CD4-positive, alpha-beta T cell treated with Interleukin-15 for 1 hour (primary cell): ENCODE measurements at regions not wholly inside any gene's neighbourhood (a gene's known extent, or its start where the extent isn't known, plus 50 kb on each side); places are given as distances from the start of the nearest gene placed in this dataset.

Experiments used
- DNase-seq: peaks from one replicate; pipeline ENCODE4 v3.0.0-alpha.2; 2020

- DNase-seq: no peak
These were observed 136.8 kb downstream of the ASB1 start for GRCh38 chr2:238563551-238563950.

GRCh38 chr2:238564286-238564920 is 137.7 kb downstream of the ASB1 start:
- DNase-seq: no peak

GRCh38 chr2:238565031-238565430 is 138.3 kb downstream of the ASB1 start:
- DNase-seq: no peak

GRCh38 chr2:238566001-238566645 is 139.4 kb downstream of the ASB1 start:
- DNase-seq: no peak

- DNase-seq: no peak
These were observed 140.5 kb downstream of the ASB1 start for GRCh38 chr2:238567067-238567855.

- no peak for DNase-seq
These were observed 141.3 kb downstream of the ASB1 start for GRCh38 chr2:238567996-238568395.

- DNase-seq: no peak
These were observed 142.0 kb downstream of the ASB1 start for GRCh38 chr2:238568455-238569440.

GRCh38 chr2:238569507-238570195 is 142.9 kb downstream of the ASB1 start:
- DNase-seq: no peak

GRCh38 chr2:238570391-238570790 is 143.7 kb downstream of the ASB1 start:
- DNase-seq: no peak

- DNase-seq: no peak
These were observed 144.2 kb downstream of the ASB1 start for GRCh38 chr2:238570926-238571325.

- DNase-seq: no peak
These were observed 145.1 kb downstream of the ASB1 start for GRCh38 chr2:238571661-238572372.

- DNase-seq: no peak
These were observed 146.5 kb downstream of the ASB1 start for GRCh38 chr2:238573065-238573778.

- DNase-seq: no peak
These were observed 147.2 kb downstream of the ASB1 start for GRCh38 chr2:238573916-238574315.

- DNase-seq: no peak
These were observed 148.0 kb downstream of the ASB1 start for GRCh38 chr2:238574490-238575271.

- DNase-seq: no peak
These were observed 149.9 kb downstream of the ASB1 start for GRCh38 chr2:238576674-238577073.

GRCh38 chr2:238578256-238578655 is 151.5 kb downstream of the ASB1 start:
- no peak for DNase-seq

- no peak for DNase-seq
These were observed 153.8 kb downstream of the ASB1 start for GRCh38 chr2:238580486-238580885.

GRCh38 chr2:238581126-238581525 is 154.4 kb downstream of the ASB1 start:
- DNase-seq: no peak

GRCh38 chr2:238582159-238582558 is 155.4 kb downstream of the ASB1 start:
- no peak for DNase-seq

GRCh38 chr2:238584617-238585016 is 157.9 kb downstream of the ASB1 start:
- DNase-seq: no peak
